ENCODE measurements at regions not wholly inside any gene's neighbourhood (a gene's known extent, or its start where the extent isn't known, plus 50 kb on each side); places are given as distances from the start of the nearest gene placed in this dataset.

GRCh38 chr3:182111967-182112366 is 400.2 kb downstream of the SOX2 start:
- Mint-ChIP-seq H3K27me3 (ENCODE audit: insufficient read depth, unreplicated experiment) (no peaks in the 10 kb centered on the region), H3K4me3 (ENCODE audit: unreplicated experiment) (no peak overlapping the region), H3K4me1 (ENCODE audit: low read depth, unreplicated experiment) (peaks cover 7% of the 10 kb centered on the region), H3K9me3 (ENCODE audit: unreplicated experiment) (peaks cover 12% of the 10 kb centered on the region), H3K36me3 (ENCODE audit: insufficient read depth, unreplicated experiment) (no peaks in the 10 kb centered on the region), H3K27ac (ENCODE audit: unreplicated experiment) (no peak overlapping the region)
- ChIA-PET POLR2A (no interaction called here), CTCF (no interaction called here)
- H3K27me3 ChIP-seq (replicated peaks; ENCODE audit: control insufficient read depth, insufficient read depth, low read length) = no peaks in the 10 kb centered on the region
- no peaks in the 10 kb centered on the region for H3K9me3 ChIP-seq
- no peaks in the 10 kb centered on the region for H3K36me3 ChIP-seq (ENCODE audit: control insufficient read depth, insufficient read depth, low read length)
- no TSS peak for BruUV-seq (replicated peaks)
- no peaks in the 10 kb centered on the region for H3K4me1 ChIP-seq
- H3K4me3 ChIP-seq (ENCODE audit: low read depth, low read length) = no peak overlapping the region
- intact Hi-C loops (cut with micrococcal nuclease; ENCODE audit: unreplicated experiment) = no loop called here
- TF ChIP-seq CTCF (IDR thresholded peaks at IDR 0.05; ENCODE audit: insufficient read depth in 1 of 2, low read depth in 1 of 2, low read length in 1 of 2, severe bottlenecking in 1 of 2, unreplicated experiment in 1 of 2) = no peak
- DNase-seq = no peak

GRCh38 chr3:182115328-182116015 is 403.7 kb downstream of the SOX2 start:
- POLR2A ChIA-PET = no interaction called here
- no peak for DNase-seq
- H3K4me3 ChIP-seq (ENCODE audit: low read depth, low read length) = no peak overlapping the region
- H3K4me1 ChIP-seq = no peaks in the 10 kb centered on the region
- no peaks in the 10 kb centered on the region for H3K9me3 Mint-ChIP-seq (ENCODE audit: unreplicated experiment)
- H3K4me3 Mint-ChIP-seq (ENCODE audit: unreplicated experiment) = no peak overlapping the region
- H3K4me1 Mint-ChIP-seq (ENCODE audit: low read depth, unreplicated experiment) = peaks cover 4% of the 10 kb centered on the region
- no peaks in the 10 kb centered on the region for H3K36me3 Mint-ChIP-seq (ENCODE audit: insufficient read depth, unreplicated experiment)
- intact Hi-C loops (cut with micrococcal nuclease; ENCODE audit: unreplicated experiment) = no loop called here
- no peak for TF ChIP-seq CTCF (IDR thresholded peaks at IDR 0.05; ENCODE audit: insufficient read depth in 1 of 2, low read depth in 1 of 2, low read length in 1 of 2, severe bottlenecking in 1 of 2, unreplicated experiment in 1 of 2)
- no peaks in the 10 kb centered on the region for H3K36me3 ChIP-seq (ENCODE audit: control insufficient read depth, insufficient read depth, low read length)
- no peak overlapping the region for H3K27ac Mint-ChIP-seq (ENCODE audit: unreplicated experiment)
- no TSS peak for BruUV-seq (replicated peaks)
- H3K27me3 Mint-ChIP-seq (ENCODE audit: insufficient read depth, unreplicated experiment) = no peaks in the 10 kb centered on the region
- H3K27me3 ChIP-seq (replicated peaks; ENCODE audit: control insufficient read depth, insufficient read depth, low read length) = no peaks in the 10 kb centered on the region
- H3K9me3 ChIP-seq = no peaks in the 10 kb centered on the region
- CTCF ChIA-PET = no interaction called here

GRCh38 chr3:182116386-182116785 is 404.7 kb downstream of the SOX2 start:
- Mint-ChIP-seq H3K36me3 (ENCODE audit: insufficient read depth, unreplicated experiment) (no peaks in the 10 kb centered on the region), H3K27ac (ENCODE audit: unreplicated experiment) (no peak overlapping the region), H3K27me3 (ENCODE audit: insufficient read depth, unreplicated experiment) (no peaks in the 10 kb centered on the region), H3K9me3 (ENCODE audit: unreplicated experiment) (no peaks in the 10 kb centered on the region), H3K4me3 (ENCODE audit: unreplicated experiment) (no peak overlapping the region), H3K4me1 (ENCODE audit: low read depth, unreplicated experiment) (peaks cover 6% of the 10 kb centered on the region)
- no peak overlapping the region for H3K4me3 ChIP-seq (ENCODE audit: low read depth, low read length)
- intact Hi-C loops (cut with micrococcal nuclease; ENCODE audit: unreplicated experiment) = no loop called here
- no peaks in the 10 kb centered on the region for H3K36me3 ChIP-seq (ENCODE audit: control insufficient read depth, insufficient read depth, low read length)
- no TSS peak for BruUV-seq (replicated peaks)
- H3K9me3 ChIP-seq = no peaks in the 10 kb centered on the region
- CTCF ChIA-PET = no interaction called here
- H3K27me3 ChIP-seq (replicated peaks; ENCODE audit: control insufficient read depth, insufficient read depth, low read length) = no peaks in the 10 kb centered on the region
- POLR2A ChIA-PET = no interaction called here
- H3K4me1 ChIP-seq = no peaks in the 10 kb centered on the region
- no peak for DNase-seq
- no peak for TF ChIP-seq CTCF (IDR thresholded peaks at IDR 0.05; ENCODE audit: insufficient read depth in 1 of 2, low read depth in 1 of 2, low read length in 1 of 2, severe bottlenecking in 1 of 2, unreplicated experiment in 1 of 2)
